Hematopoietic multipotent progenitor cell treated with erythropoietin and hydrocortisone succinate and interleukin-3 and kit ligand, for 8 days (in vitro differentiated cells): ENCODE measurements at regions not wholly inside any gene's neighbourhood (a gene's known extent, or its start where the extent isn't known, plus 50 kb on each side); places are given as distances from the start of the nearest gene placed in this dataset.
A peak's percentile ranks its signal among the peaks of the same experiment; 100 is the strongest.
"Not testable (repeated sequence)": the region's sequence is repeated elsewhere in the genome, so short reads cannot be mapped to it uniquely, and the experiment has no call there.

Source experiments
- DNase-seq: peaks from one replicate; pipeline ENCODE4 v3.0.0-alpha.2; 2015

GRCh38 chr5:115469904-115470516 lies 74.6 kb downstream of the FEM1C start:
- DNase-seq = no peak

DNA sequence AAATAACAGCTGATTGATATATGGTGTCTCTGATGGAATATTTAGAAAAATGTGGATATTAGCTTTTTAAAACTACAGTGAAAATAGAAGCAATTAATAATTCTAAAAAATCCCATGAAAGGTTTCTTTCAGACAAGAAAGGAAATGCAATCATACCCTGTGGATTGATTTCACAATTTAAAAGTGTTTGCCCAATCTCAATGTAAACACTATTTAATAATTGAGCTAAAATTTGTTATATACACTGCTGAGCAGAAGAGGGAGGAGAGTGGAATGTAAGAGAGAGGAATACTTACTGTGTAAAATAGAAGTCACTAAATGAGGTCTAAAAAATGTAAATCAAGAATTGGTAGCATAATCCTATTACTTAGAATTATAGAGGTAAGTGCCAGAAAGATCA lies 76.9 kb downstream of the FEM1C start:
- DNase-seq = no peak

- no peak for DNase-seq
Observed at GRCh38 chr5:115465431-115465830, 79.1 kb downstream of the FEM1C start.

GRCh38 chr5:115463983-115464382 lies 80.6 kb downstream of the FEM1C start:
- peak; percentile 94 for DNase-seq

GRCh38 chr5:115461506-115462290 lies 82.9 kb downstream of the FEM1C start:
- peak; percentile 61 for DNase-seq

DNA sequence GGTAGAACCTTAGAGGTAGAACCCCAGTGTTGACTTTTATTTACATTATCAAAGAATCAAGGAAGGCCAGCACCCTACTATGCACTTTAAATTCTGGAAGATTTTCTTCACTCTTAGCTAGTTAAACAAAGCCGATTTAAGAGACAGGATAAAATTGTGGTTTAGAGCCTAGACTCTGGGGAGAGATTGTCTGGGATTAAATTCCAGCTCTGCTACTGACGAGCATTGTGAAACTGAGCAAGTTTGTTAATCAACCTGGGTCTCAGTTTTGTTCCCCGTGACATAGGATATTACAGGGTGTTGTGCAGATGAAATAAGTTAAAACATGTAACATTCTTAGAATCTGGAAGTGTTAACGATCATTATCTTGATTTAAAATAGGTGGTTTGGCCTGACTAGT lies 83.5 kb downstream of the FEM1C start:
- no peak for DNase-seq

DNA sequence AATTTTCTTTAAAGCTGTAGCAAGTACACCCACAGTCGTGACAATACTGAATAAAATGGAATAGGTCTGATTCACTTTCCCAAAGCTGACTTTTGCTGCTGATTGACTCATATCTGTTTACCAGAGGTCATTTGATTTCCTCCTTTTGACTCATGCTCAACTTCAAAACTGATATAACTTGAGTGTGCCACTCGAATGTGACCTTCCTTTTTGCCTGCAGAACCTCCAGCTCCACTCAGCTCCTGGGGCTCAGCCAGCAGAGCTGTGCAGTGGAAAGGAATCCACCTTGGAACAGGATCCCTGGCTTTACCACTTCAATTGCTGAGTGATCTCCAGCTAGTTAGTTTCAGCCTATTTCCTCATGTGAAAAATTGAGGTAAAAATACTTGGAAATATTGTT lies 84.1 kb downstream of the FEM1C start:
- peak; percentile 29 for DNase-seq

GRCh38 chr5:115459855-115460341 lies 84.7 kb downstream of the FEM1C start:
- DNase-seq = no peak

- no peak for DNase-seq
Observed at GRCh38 chr5:115458416-115458815, 86.2 kb downstream of the FEM1C start.

- no peak for DNase-seq
Observed at GRCh38 chr5:115458003-115458409, 86.6 kb downstream of the FEM1C start.

- DNase-seq = no peak
Observed at GRCh38 chr5:115457571-115457970, 87.0 kb downstream of the FEM1C start.

DNA sequence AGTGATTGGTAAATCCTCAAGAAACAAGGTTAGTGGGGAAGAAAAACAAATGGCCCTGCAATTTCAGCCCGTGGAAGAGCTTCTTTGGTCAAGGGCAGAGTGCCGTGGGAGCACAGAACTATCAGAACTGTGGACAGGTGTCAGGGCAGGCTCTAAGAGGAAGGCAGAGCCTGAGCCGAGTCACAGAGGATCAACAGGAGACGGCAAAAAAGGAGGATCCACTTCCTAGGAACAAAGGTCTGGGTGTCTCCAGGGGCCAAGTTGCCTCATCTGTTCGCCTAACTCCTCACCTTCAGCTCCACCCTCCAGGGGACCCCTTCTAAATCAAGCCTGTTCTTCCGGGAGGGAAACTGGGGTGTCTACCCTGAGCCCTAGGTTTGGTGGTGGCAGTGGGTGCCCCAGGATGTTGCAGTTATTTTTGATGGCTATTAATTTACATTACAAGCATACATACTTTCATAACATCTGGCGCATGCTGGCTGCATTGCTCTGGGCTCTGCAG lies 88.0 kb downstream of the FEM1C start:
- DNase-seq = no peak

DNA sequence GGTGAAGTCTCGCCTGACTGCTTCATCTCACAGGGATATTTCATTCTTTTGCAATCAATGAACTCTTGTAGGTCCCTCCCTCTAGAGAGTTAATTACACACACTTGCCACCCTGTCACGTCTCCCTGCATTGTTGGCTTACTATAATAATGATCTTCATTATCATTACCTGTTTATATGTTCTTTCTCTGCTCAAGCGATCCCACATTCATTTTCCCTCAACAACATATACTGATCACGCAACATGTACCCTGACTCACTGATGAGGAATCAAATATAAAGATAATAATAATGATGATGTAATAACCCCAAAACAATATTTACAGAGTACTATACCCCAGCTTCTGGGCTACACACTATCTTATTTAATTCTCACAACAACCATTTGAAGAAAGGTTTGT lies 88.5 kb downstream of the FEM1C start:
- DNase-seq = no peak

DNA sequence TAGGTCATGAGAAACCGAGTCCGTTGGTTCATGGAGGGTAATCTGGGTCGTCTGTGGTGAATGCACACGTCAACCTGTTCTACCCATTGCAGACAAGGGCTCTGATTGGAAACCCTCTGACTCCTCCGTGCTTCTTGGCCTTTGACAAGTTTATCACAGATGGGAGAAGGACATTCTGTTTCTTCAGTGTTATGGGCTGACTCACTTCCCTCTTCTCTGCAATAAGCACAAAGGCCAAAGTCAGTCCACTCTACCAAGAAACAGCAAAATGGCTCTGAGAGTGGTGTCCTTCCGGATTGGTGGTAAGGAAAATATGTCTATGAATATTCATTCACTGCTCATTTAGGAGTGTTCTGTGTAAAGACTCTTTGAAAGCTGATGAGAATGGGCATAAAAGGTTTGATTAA lies 89.3 kb downstream of the FEM1C start:
- DNase-seq = no peak

- no peak for DNase-seq
Observed at GRCh38 chr5:115453391-115454095, 91.0 kb downstream of the FEM1C start.

DNA sequence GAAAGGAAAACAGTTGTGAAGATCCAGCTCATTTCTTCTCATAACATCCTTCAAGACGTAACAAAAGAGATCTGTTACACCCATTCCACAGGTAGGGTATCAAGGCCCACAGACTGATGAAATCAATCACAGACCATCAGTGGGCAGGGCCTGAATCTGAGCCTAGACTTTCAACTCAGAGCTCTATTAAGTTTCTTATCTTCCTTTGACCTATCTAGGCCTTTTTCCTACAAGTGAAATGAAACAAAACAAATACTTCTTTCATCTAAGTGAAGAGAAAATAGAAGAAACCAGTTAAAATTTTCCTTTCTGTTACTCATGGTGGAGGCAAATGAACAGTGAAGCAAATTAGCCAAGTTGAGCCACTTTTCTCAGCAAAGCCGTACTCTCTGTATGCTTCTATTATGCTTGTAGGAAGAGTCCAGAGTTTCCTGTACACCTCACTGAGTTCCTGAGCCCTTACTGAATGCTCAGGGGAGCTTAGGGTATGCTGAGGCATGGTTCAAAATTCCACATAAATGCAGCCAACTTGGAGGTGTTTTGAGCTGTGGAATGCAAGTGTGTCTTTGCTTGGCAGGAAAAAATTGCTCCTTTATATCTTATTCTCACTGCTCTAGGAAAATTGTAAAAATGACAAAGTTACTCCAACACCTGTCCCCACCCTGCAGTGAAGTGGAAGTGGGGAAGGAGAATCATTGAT lies 91.9 kb downstream of the FEM1C start:
- DNase-seq = no peak

GRCh38 chr5:115452083-115452482 lies 92.5 kb downstream of the FEM1C start:
- DNase-seq = no peak

GRCh38 chr5:115450741-115451140 lies 93.8 kb downstream of the FEM1C start:
- no peak for DNase-seq

- DNase-seq = not testable (repeated sequence)
Observed at GRCh38 chr5:115448630-115449029, 95.9 kb downstream of the FEM1C start.

GRCh38 chr5:115440782-115441451 lies 103.7 kb downstream of the FEM1C start:
- no peak for DNase-seq

GRCh38 chr5:115439639-115440038 lies 104.9 kb downstream of the FEM1C start:
- DNase-seq = no peak

- DNase-seq = no peak
Observed at GRCh38 chr5:115439042-115439441, 105.5 kb downstream of the FEM1C start.
